DMS53 (cell line): ENCODE measurements at regions not wholly inside any gene's neighbourhood (a gene's known extent, or its start where the extent isn't known, plus 50 kb on each side); places are given as distances from the start of the nearest gene placed in this dataset.

Experiments
- DNase-seq: peaks from one replicate; lab custom pipeline; 2025; lab: John Stamatoyannopoulos, UW

- DNase-seq = no peak
Measured at GRCh38 chrX:10288373-10288975, 131.7 kb downstream of the CLCN4 start.

GRCh38 chrX:10296576-10296975 lies 139.8 kb downstream of the CLCN4 start:
- no peak for DNase-seq

- no peak for DNase-seq
Measured at GRCh38 chrX:10310511-10310910, 153.7 kb downstream of the CLCN4 start.

- no peak for DNase-seq
Measured at GRCh38 chrX:10314530-10315104, 157.8 kb downstream of the CLCN4 start.

GRCh38 chrX:10325611-10326010 lies 168.8 kb downstream of the CLCN4 start:
- DNase-seq = no peak

- peak; percentile 28 for DNase-seq
Measured at GRCh38 chrX:10326578-10326977, 169.8 kb downstream of the CLCN4 start.

GRCh38 chrX:10327651-10328050 lies 170.9 kb downstream of the CLCN4 start:
- peak; percentile 2 for DNase-seq

- DNase-seq = no peak
Measured at GRCh38 chrX:10329984-10330383, 173.2 kb downstream of the CLCN4 start.

GRCh38 chrX:10341309-10341708 lies 184.5 kb downstream of the CLCN4 start:
- DNase-seq = no peak

- no peak for DNase-seq
Measured at GRCh38 chrX:10350221-10350620, 193.4 kb downstream of the CLCN4 start.

- DNase-seq = no peak
Measured at GRCh38 chrX:10350981-10351380, 194.2 kb downstream of the CLCN4 start.

- no peak for DNase-seq
Measured at GRCh38 chrX:10352536-10352935, 195.8 kb downstream of the CLCN4 start.

- no peak for DNase-seq
Measured at GRCh38 chrX:10356979-10357378, 200.2 kb downstream of the CLCN4 start.

GRCh38 chrX:10358958-10359357 lies 202.2 kb downstream of the CLCN4 start:
- DNase-seq = no peak

GRCh38 chrX:10360116-10360515 lies 203.3 kb downstream of the CLCN4 start:
- DNase-seq = no peak

- no peak for DNase-seq
Measured at GRCh38 chrX:10365532-10366265, 208.9 kb downstream of the CLCN4 start.

- DNase-seq = no peak
Measured at GRCh38 chrX:10367406-10367805, 210.6 kb downstream of the CLCN4 start.

GRCh38 chrX:10370976-10371375 lies 214.2 kb downstream of the CLCN4 start:
- DNase-seq = no peak

- DNase-seq = no peak
Measured at GRCh38 chrX:10377427-10377826, 220.7 kb downstream of the CLCN4 start.

GRCh38 chrX:10379878-10380277 lies 223.1 kb downstream of the CLCN4 start:
- no peak for DNase-seq

- no peak for DNase-seq
Measured at GRCh38 chrX:10380300-10380699, 223.5 kb downstream of the CLCN4 start.

- no peak for DNase-seq
Measured at GRCh38 chrX:10381193-10381592, 224.4 kb downstream of the CLCN4 start.

GRCh38 chrX:10387011-10387410 lies 230.2 kb downstream of the CLCN4 start:
- no peak for DNase-seq

GRCh38 chrX:10390187-10390586 lies 230.2 kb downstream of the MID1 start:
- no peak for DNase-seq
